NT2/D1 (cell line): ENCODE measurements at regions not wholly inside any gene's neighbourhood (a gene's known extent, or its start where the extent isn't known, plus 50 kb on each side); places are given as distances from the start of the nearest gene placed in this dataset.
"Not testable (repeated sequence)": the region's sequence is repeated elsewhere in the genome, so short reads cannot be mapped to it uniquely, and the experiment has no call there.

Experiments used
- SUZ12 ChIP-seq: IDR thresholded peaks from 2 replicates; pipeline ENCODE4 v1.6.1; 2011; ENCODE audit not compliant: insufficient read length, insufficient read depth; ENCODE audit errors: extremely low read depth
- YY1 ChIP-seq: IDR thresholded peaks from 2 replicates; pipeline ENCODE4 v1.6.1; 2011; ENCODE audit not compliant: insufficient read length, insufficient read depth
- ZNF274 ChIP-seq: IDR thresholded peaks from 2 replicates; pipeline ENCODE4 v1.6.1; 2011; ENCODE audit warnings: mild to moderate bottlenecking, low read depth, low read length

GRCh38 chr13:86651171-86651570 lies 852.0 kb upstream of the SLITRK6 start:
- not testable (repeated sequence) for TF ChIP-seq SUZ12, YY1, ZNF274
